Gastroesophageal sphincter (tissue), 4 donors: ENCODE measurements at regions not wholly inside any gene's neighbourhood (a gene's known extent, or its start where the extent isn't known, plus 50 kb on each side); places are given as distances from the start of the nearest gene placed in this dataset.

Experiments used
- ATAC-seq: fragments of 150-250 bp; one replicate; pipeline ENCODE4 v1.9.1; 2016; ENCODE audit warnings: mild to moderate bottlenecking, moderate library complexity
- H3K27ac ChIP-seq, 4 donors: fragments of 200-600 bp; sonication (generic) in 3 of 4; 1 replicate in 3 of 4; 2 replicates in 1 of 4; pipeline ENCODE4 v1.5.1; 2016 to 2019
- H3K27me3 ChIP-seq: fragments of 200-600 bp; sonication (generic); one replicate; pipeline ENCODE4 v1.5.1; 2019
- H3K36me3 ChIP-seq, 2 donors: fragments of 200-600 bp; sonication (generic); one replicate each; pipeline ENCODE4 v1.5.1; 2019; ENCODE audit warnings: control low read depth in 1 of 2
- H3K4me1 ChIP-seq, 3 donors: fragments of 200-600 bp; sonication (generic); 1 replicate in 2 of 3; 2 replicates in 1 of 3; pipeline ENCODE4 v1.5.1; 2016 to 2019; ENCODE audit warnings: control low read depth in 2 of 3
- H3K4me3 ChIP-seq, 2 donors: fragments of 200-600 bp; sonication (generic); one replicate each; pipeline ENCODE4 v1.5.1; 2019; ENCODE audit warnings: mild to moderate bottlenecking in 1 of 2, moderate library complexity in 1 of 2
- H3K9me3 ChIP-seq, 3 donors: fragments of 200-600 bp; sonication (generic); one replicate each; pipeline ENCODE4 v1.5.1; 2017 to 2019; ENCODE audit warnings: control low read depth in 2 of 3
- CTCF ChIP-seq, 4 experiments: fragments of 200-600 bp in 2 of 4; fragments of 450-650 bp in 2 of 4; sonication (generic) in 1 of 4; IDR thresholded peaks; one replicate each; pipeline ENCODE4 v1.5.1; 2017 to 2019; ENCODE audit warnings: antibody characterized with exemption in 4 of 4, mild to moderate bottlenecking in 2 of 4, moderate library complexity in 2 of 4
- EP300 ChIP-seq: sonication (generic); formaldehyde crosslinking; IDR thresholded peaks from one replicate; pipeline ENCODE4 v1.6.1; 2017; ENCODE audit warnings: antibody characterized with exemption, mild to moderate bottlenecking
- POLR2A ChIP-seq, 2 donors: fragments of 450-650 bp; IDR thresholded peaks; one replicate each; pipeline ENCODE4 v1.6.1; 2017; ENCODE audit warnings: antibody characterized with exemption in 2 of 2, mild to moderate bottlenecking in 2 of 2, moderate library complexity in 1 of 2
- POLR2AphosphoS5 ChIP-seq: sonication (generic); formaldehyde crosslinking; IDR thresholded peaks from one replicate; pipeline ENCODE4 v1.6.1; 2017; ENCODE audit warnings: antibody characterized with exemption
- WGBS, 2 donors: methylation state at CpG; one replicate each; pipeline ENCODE4 v1.1.5; 2018; ENCODE audit warnings: low coverage in 1 of 2; 5-methylcytosine and 5-hydroxymethylcytosine counted together

GRCh38 chr15:46461416-46461815 is 826.6 kb downstream of the SQOR start:
- no peaks in the 10 kb centered on the region for H3K36me3 ChIP-seq
- no peak overlapping the region for H3K27ac ChIP-seq
- no peak for ATAC-seq
- 72% methylated on average over 2 of the region's 2 CpGs for WGBS, 2 donors
- no peaks in the 10 kb centered on the region for H3K27me3 ChIP-seq
- H3K4me1 ChIP-seq: no peaks in the 10 kb centered on the region
- no peaks in the 10 kb centered on the region for H3K9me3 ChIP-seq
- no peak overlapping the region for H3K4me3 ChIP-seq
- TF ChIP-seq CTCF (IDR thresholded peaks at IDR 0.05): no peak

GRCh38 chr15:46467041-46467440 is 832.2 kb downstream of the SQOR start:
- WGBS, 2 donors: 89% methylated on average over 1 of the region's 1 CpG; no CpG with 5 or more reads in 1 of the 2 donors
- Histone ChIP-seq H3K4me3 (no peak overlapping the region), H3K27me3 (no peaks in the 10 kb centered on the region), H3K27ac (no peak overlapping the region), H3K36me3 (no peaks in the 10 kb centered on the region), H3K9me3 (no peaks in the 10 kb centered on the region), H3K4me1 (no peaks in the 10 kb centered on the region)
- TF ChIP-seq POLR2AphosphoS5 (no peak), EP300 (no peak), CTCF (IDR thresholded peaks at IDR 0.05) (no peak), POLR2A (IDR thresholded peaks at IDR 0.05) (no peak)
- ATAC-seq: no peak

GRCh38 chr15:46471096-46471495 is 836.3 kb downstream of the SQOR start:
- WGBS, 2 donors: 74 to 83% methylated on average over 1 of the region's 1 CpG
- no peaks in the 10 kb centered on the region for H3K9me3 ChIP-seq
- no peaks in the 10 kb centered on the region for H3K36me3 ChIP-seq
- no peaks in the 10 kb centered on the region for H3K4me1 ChIP-seq
- H3K4me3 ChIP-seq: no peak overlapping the region
- H3K27ac ChIP-seq: no peak overlapping the region
- no peaks in the 10 kb centered on the region for H3K27me3 ChIP-seq
- ATAC-seq: no peak
- no peak for TF ChIP-seq EP300
- no peak for TF ChIP-seq POLR2A (IDR thresholded peaks at IDR 0.05)
- no peak for TF ChIP-seq POLR2AphosphoS5
- no peak for TF ChIP-seq CTCF (IDR thresholded peaks at IDR 0.05)

GRCh38 chr15:46489276-46489675 is 854.4 kb downstream of the SQOR start:
- H3K4me3 ChIP-seq: no peak overlapping the region
- no peaks in the 10 kb centered on the region for H3K36me3 ChIP-seq
- H3K27ac ChIP-seq: no peak overlapping the region
- H3K9me3 ChIP-seq: peaks cover 0 to 11% (median 0%) of the 10 kb centered on the region in 3 donors
- H3K27me3 ChIP-seq: no peaks in the 10 kb centered on the region
- 20 to 64% methylated on average over 1 of the region's 1 CpG for WGBS, 2 donors
- TF ChIP-seq POLR2A (IDR thresholded peaks at IDR 0.05): no peak
- TF ChIP-seq EP300: no peak
- no peak for TF ChIP-seq CTCF (IDR thresholded peaks at IDR 0.05)
- no peak for TF ChIP-seq POLR2AphosphoS5
- ATAC-seq: no peak
- H3K4me1 ChIP-seq: no peaks in the 10 kb centered on the region

GRCh38 chr15:46496491-46497115 is 861.8 kb downstream of the SQOR start:
- H3K27me3 ChIP-seq: no peaks in the 10 kb centered on the region
- ATAC-seq: no peak
- H3K4me1 ChIP-seq: no peaks in the 10 kb centered on the region
- no peak overlapping the region for H3K27ac ChIP-seq
- H3K36me3 ChIP-seq: no peaks in the 10 kb centered on the region
- WGBS, 2 donors: 36 to 62% methylated on average over 1 of the region's 1 CpG
- H3K9me3 ChIP-seq: peaks cover 0 to 12% (median 0%) of the 10 kb centered on the region in 3 donors
- TF ChIP-seq EP300: no peak
- TF ChIP-seq POLR2AphosphoS5: no peak
- no peak for TF ChIP-seq CTCF (IDR thresholded peaks at IDR 0.05)
- no peak for TF ChIP-seq POLR2A (IDR thresholded peaks at IDR 0.05)
- H3K4me3 ChIP-seq: no peak overlapping the region
